ENCODE measurements at regions not wholly inside any gene's neighbourhood (a gene's known extent, or its start where the extent isn't known, plus 50 kb on each side); places are given as distances from the start of the nearest gene placed in this dataset.

- no peak for ATAC-seq
- TF ChIP-seq, protein P1, sequence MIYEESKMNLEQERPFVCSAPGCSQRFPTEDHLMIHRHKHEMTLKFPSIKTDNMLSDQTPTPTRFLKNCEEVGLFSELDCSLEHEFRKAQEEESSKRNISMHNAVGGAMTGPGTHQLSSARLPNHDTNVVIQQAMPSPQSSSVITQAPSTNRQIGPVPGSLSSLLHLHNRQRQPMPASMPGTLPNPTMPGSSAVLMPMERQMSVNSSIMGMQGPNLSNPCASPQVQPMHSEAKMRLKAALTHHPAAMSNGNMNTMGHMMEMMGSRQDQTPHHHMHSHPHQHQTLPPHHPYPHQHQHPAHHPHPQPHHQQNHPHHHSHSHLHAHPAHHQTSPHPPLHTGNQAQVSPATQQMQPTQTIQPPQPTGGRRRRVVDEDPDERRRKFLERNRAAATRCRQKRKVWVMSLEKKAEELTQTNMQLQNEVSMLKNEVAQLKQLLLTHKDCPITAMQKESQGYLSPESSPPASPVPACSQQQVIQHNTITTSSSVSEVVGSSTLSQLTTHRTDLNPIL (CRISPR knock-in tag; IDR thresholded peaks at IDR 0.05; ENCODE audit: low read depth) = no peak
- TF ChIP-seq ZFP30 (CRISPR knock-in tag; IDR thresholded peaks at IDR 0.05) (no peak), ZFP3 (CRISPR knock-in tag; IDR thresholded peaks at IDR 0.05) (no peak), ZNF70 (CRISPR knock-in tag; IDR thresholded peaks at IDR 0.05) (no peak), SNAI2 (CRISPR knock-in tag; IDR thresholded peaks at IDR 0.05) (no peak), TCF4 (CRISPR knock-in tag; IDR thresholded peaks at IDR 0.05; ENCODE audit: borderline replicate concordance) (no peak), CSDC2 (CRISPR knock-in tag; IDR thresholded peaks at IDR 0.05) (no peak)
- TF ChIP-seq, protein P2, sequence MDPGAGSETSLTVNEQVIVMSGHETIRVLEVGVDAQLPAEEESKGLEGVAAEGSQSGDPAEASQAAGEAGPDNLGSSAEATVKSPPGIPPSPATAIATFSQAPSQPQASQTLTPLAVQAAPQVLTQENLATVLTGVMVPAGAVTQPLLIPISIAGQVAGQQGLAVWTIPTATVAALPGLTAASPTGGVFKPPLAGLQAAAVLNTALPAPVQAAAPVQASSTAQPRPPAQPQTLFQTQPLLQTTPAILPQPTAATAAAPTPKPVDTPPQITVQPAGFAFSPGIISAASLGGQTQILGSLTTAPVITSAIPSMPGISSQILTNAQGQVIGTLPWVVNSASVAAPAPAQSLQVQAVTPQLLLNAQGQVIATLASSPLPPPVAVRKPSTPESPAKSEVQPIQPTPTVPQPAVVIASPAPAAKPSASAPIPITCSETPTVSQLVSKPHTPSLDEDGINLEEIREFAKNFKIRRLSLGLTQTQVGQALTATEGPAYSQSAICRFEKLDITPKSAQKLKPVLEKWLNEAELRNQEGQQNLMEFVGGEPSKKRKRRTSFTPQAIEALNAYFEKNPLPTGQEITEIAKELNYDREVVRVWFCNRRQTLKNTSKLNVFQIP (CRISPR knock-in tag; IDR thresholded peaks at IDR 0.05; ENCODE audit: borderline replicate concordance, low read depth) = no peak
Observed at GRCh38 chr2:147519178-147519577, 325.7 kb upstream of the ACVR2A start.

- TF ChIP-seq, protein P2 (CRISPR knock-in tag; IDR thresholded peaks at IDR 0.05; ENCODE audit: borderline replicate concordance, low read depth) = no peak
- TF ChIP-seq GLIS3 (CRISPR knock-in tag; IDR thresholded peaks at IDR 0.05) (no peak), CSDC2 (CRISPR knock-in tag; IDR thresholded peaks at IDR 0.05) (no peak), ESRRG (CRISPR knock-in tag; IDR thresholded peaks at IDR 0.05) (no peak), TCF4 (CRISPR knock-in tag; IDR thresholded peaks at IDR 0.05; ENCODE audit: borderline replicate concordance) (no peak), BACH2 (CRISPR knock-in tag; IDR thresholded peaks at IDR 0.05; ENCODE audit: borderline replicate concordance) (no peak), OSR1 (CRISPR knock-in tag; IDR thresholded peaks at IDR 0.05) (no peak), ZNF70 (CRISPR knock-in tag; IDR thresholded peaks at IDR 0.05) (no peak), TSHZ2 (CRISPR knock-in tag; IDR thresholded peaks at IDR 0.05) (no peak), ZFP3 (CRISPR knock-in tag; IDR thresholded peaks at IDR 0.05) (no peak), PPARA (CRISPR knock-in tag; IDR thresholded peaks at IDR 0.05; ENCODE audit: borderline replicate concordance) (no peak), ZNF565 (CRISPR knock-in tag; conservative IDR thresholded peaks at IDR 0.05; ENCODE audit: low read depth) (no peak), SNAI2 (CRISPR knock-in tag; IDR thresholded peaks at IDR 0.05) (no peak), RARB (CRISPR knock-in tag; IDR thresholded peaks at IDR 0.05) (no peak)
- TF ChIP-seq, protein P3, sequence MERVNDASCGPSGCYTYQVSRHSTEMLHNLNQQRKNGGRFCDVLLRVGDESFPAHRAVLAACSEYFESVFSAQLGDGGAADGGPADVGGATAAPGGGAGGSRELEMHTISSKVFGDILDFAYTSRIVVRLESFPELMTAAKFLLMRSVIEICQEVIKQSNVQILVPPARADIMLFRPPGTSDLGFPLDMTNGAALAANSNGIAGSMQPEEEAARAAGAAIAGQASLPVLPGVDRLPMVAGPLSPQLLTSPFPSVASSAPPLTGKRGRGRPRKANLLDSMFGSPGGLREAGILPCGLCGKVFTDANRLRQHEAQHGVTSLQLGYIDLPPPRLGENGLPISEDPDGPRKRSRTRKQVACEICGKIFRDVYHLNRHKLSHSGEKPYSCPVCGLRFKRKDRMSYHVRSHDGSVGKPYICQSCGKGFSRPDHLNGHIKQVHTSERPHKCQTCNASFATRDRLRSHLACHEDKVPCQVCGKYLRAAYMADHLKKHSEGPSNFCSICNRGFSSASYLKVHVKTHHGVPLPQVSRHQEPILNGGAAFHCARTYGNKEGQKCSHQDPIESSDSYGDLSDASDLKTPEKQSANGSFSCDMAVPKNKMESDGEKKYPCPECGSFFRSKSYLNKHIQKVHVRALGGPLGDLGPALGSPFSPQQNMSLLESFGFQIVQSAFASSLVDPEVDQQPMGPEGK (CRISPR knock-in tag; IDR thresholded peaks at IDR 0.05; ENCODE audit: borderline replicate concordance) = no peak
- ATAC-seq = no peak
Observed at GRCh38 chr2:147515213-147515612, 329.6 kb upstream of the ACVR2A start.

GRCh38 chr2:147512206-147512605 is 332.6 kb upstream of the ACVR2A start:
- TF ChIP-seq ZNF8 (CRISPR knock-in tag; IDR thresholded peaks at IDR 0.05) (no peak), TSHZ2 (CRISPR knock-in tag; IDR thresholded peaks at IDR 0.05) (no peak), ZFP30 (CRISPR knock-in tag; IDR thresholded peaks at IDR 0.05) (no peak), RARB (CRISPR knock-in tag; IDR thresholded peaks at IDR 0.05) (no peak)
- TF ChIP-seq, protein P1 (CRISPR knock-in tag; IDR thresholded peaks at IDR 0.05; ENCODE audit: low read depth) = no peak
- TF ChIP-seq, protein P4, sequence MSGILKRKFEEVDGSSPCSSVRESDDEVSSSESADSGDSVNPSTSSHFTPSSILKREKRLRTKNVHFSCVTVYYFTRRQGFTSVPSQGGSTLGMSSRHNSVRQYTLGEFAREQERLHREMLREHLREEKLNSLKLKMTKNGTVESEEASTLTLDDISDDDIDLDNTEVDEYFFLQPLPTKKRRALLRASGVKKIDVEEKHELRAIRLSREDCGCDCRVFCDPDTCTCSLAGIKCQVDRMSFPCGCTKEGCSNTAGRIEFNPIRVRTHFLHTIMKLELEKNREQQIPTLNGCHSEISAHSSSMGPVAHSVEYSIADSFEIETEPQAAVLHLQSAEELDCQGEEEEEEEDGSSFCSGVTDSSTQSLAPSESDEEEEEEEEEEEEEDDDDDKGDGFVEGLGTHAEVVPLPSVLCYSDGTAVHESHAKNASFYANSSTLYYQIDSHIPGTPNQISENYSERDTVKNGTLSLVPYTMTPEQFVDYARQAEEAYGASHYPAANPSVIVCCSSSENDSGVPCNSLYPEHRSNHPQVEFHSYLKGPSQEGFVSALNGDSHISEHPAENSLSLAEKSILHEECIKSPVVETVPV (CRISPR knock-in tag; IDR thresholded peaks at IDR 0.05) = no peak
- no peak for ATAC-seq
